ENCODE measurements at regions not wholly inside any gene's neighbourhood (a gene's known extent, or its start where the extent isn't known, plus 50 kb on each side); places are given as distances from the start of the nearest gene placed in this dataset.
"Not testable (repeated sequence)": the region's sequence is repeated elsewhere in the genome, so short reads cannot be mapped to it uniquely, and the experiment has no call there.

GRCh38 chr11:101835506-101836063 lies 79.2 kb upstream of the CEP126 start:
- DNase-seq: no peak

DNA sequence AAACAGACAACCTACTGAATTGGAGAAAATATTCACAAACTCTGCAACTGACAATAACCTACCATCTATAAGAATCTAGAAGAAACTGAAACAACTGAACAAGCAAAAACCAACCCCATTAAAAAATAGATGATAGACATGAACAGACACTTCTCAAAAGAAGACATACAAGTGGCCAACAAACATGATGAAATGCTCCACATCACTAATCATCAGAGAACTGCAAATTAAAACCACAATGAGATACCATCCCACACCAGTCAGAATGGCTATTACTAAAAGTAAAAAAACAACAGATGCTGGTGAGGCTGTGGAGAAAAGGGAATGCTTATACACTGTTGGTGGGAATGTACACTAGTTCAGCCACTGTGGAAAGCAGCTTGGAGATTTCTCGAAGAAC lies 84.3 kb upstream of the CEP126 start:
- DNase-seq: not testable (repeated sequence)

GRCh38 chr11:101825531-101825930 lies 89.3 kb upstream of the CEP126 start:
- no peak for DNase-seq

DNA sequence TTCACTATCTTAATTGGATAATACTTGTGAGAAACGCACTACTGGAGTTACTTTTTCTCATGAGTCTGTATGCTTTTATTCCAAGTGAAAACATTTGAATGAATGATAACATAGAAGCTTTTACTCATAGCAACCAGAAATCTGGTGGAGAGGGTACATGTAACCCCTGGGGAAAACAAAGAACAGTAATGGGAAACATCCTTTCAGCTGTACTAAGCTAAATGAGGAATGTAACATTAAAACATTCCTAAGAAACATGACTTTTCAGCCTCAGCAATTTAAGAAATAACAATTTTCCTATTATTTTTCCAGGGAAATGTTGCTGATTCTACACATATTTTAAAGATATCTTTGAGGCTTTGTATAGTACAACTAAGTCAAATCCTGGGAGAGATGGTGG lies 97.2 kb upstream of the CEP126 start:
- DNase-seq: no peak

GRCh38 chr11:101816613-101817012 lies 98.2 kb upstream of the CEP126 start:
- peak in 1 of 2 experiments; percentile 10 for DNase-seq

DNA sequence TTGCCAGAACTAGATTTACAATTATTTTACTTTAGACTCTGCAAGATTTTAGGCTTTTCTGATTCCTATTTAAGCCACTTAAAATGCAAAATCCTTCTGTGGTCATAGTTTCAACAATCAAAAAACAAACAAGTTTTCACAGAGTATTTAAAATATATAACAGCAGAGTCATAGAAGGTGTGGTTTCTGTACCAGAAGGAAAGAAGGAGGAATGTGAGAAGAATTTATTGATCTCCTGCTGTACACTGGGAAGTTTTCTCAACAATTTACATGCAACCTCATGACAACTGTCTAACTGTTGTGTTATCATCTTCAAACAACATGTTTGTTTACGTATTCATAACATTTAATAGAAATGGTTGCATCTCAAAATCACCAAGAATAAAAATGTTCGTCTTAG lies 102.3 kb upstream of the CEP126 start:
- DNase-seq: no peak

GRCh38 chr11:101810546-101810945 lies 104.3 kb upstream of the CEP126 start:
- DNase-seq: no peak

DNA sequence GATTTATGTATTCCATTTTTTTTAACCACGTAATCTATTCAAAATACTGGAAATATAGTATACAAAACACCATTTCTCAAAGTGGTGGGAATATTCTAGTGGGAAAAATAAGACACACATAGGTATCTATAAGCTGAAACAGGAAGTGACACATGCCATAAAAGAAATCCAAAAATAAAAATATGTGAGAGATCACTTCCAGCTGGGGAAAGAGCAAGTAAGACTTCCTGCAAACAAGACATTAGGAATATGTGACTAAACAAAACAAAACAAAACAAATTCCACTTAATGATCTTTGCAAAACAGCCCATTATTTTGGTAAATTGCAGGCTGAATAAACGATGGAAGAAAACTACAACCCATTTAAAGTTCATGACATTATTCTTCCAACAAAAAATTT lies 107.3 kb upstream of the CEP126 start:
- no peak for DNase-seq

GRCh38 chr11:101803651-101804050 lies 111.2 kb upstream of the CEP126 start:
- no peak for DNase-seq

DNA sequence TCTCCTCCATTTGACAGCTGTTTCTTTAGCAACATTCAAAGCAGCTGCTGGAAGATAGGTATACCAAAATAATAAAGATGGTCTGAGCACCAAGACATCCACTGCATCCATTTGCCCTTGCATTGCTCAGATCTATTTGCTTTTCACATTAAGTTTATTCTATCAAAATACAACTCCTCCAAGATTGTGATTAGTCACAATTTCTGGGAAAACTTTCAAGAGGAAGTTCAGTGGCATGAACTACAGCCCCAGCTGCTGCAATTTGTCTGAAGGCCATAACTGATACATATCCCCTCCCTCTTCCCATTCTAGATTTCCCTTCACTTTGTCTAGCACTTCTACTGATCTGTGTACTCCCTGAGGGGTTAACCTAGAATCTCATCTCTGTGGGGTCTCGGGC lies 117.5 kb upstream of the CEP126 start:
- DNase-seq: no peak

DNA sequence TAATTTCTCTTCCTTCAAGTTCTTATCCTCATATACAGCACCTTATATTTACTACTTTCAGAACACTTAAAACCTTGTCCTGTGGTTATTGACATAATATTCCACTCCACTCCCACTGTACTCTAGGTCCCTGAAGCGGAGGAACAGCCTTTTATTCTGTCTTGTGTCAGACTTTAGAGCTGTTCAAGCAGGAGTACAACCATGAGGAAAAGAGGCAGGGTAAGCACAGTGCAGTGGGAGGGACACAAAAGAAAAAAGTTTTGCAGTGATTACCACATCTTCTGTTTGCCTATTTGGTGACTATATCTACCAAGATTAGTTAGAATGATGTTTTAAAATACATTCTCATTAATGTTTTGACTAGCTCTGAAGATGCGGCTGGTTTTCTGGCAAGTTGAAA lies 122.0 kb upstream of the CEP126 start:
- DNase-seq: no peak

DNA sequence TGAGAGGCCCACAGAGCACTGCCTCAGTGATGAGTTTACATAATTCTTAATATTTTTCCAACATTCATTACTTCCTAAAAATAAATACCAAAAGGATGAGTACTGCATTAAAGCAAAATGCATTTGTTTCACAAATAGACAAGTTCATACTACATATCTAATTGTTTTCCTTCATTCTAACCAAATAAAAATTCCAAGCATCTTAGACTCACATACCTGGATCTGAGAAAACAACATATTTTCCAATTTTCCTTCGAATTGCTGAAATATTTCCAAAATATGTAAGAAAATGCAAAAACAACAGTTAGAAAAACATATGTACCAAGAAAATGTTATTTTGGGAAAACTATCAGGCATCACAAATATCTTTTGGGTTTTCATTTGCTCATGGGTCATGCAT lies 127.9 kb upstream of the CEP126 start:
- DNase-seq: no peak

- DNase-seq: no peak
Observed at GRCh38 chr11:101786421-101786820, 128.4 kb upstream of the CEP126 start.

- DNase-seq: not testable (repeated sequence)
Observed at GRCh38 chr11:101779167-101779566, 135.6 kb upstream of the CEP126 start.

DNA sequence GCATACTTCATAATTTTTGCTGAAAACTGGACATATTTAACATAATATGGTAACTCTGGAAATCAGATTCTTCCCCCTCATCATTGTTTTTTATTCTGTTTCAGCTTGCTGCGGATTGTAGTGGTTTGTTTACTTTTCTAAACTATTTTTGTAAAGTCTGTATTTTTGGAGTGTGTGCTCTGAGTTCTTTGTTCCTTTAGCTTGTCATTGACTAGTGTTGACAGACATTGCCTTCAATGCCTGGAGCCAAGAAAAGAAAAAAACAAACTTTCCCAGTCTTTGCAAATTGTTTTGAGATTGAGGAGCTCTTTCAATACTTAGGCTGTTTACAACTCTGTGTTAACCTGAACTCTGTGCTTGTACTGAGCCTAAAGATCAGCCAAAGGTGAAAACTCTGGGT lies 137.3 kb upstream of the CEP126 start:
- DNase-seq: no peak

- no peak for DNase-seq
Observed at GRCh38 chr11:101775033-101775432, 139.8 kb upstream of the CEP126 start.

DNA sequence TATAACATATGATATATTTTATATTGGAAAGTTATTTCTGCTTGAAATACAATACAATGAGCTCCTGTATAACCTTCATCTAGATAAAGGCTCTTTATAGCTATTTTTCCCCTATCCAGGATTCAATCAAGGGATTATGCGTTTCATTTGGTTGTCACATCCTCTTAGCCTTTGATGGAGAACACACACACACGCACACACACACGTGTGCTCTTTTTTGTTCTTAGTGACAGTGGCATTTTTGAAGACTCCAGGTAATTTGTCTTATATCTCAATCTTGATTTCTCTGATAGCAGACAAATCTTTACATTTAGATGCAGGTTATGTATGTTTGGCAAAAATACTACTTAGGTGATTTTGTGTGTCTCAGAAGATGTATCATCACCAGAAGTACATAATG lies 144.2 kb upstream of the CEP126 start:
- DNase-seq: no peak

DNA sequence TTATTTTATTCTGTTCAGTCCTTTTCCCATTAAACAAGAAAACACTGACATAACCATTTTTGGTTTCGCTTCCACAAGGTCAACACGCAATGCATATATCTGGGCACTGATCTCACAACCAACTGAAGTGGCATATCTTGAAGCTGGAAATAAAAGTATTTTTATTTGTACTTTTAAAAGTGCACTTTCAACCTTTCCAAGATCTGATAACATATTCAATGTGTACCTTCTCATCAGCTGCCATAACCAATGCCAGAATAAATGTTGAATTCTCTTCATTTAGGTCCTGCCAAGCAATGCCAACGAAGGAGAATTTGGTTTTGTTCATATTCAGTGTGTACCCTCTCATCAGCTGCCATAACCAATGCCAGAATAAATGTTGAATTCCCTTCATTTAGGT lies 148.9 kb upstream of the CEP126 start:
- DNase-seq: no peak

GRCh38 chr11:101759771-101760450 lies 154.9 kb upstream of the CEP126 start:
- DNase-seq: no peak

DNA sequence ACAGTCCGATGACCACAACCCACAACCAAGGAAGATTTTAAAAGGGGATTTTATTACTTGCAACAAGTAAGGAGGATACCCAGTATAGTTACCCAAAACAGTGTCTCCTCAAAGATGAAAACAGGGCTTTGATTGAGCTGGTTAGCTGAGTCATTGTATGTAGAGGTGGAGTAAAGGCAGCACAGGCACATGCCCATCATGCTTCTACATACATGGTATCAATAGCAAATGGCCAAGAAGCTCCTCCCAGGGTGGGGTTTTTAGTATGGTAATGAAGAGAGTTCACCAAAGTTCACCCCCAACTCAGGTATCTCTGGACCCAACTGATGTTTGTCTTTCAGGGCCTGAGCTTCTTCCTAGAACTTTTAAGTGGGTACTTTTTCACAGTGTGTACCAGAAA lies 157.1 kb upstream of the CEP126 start:
- no peak for DNase-seq

DNA sequence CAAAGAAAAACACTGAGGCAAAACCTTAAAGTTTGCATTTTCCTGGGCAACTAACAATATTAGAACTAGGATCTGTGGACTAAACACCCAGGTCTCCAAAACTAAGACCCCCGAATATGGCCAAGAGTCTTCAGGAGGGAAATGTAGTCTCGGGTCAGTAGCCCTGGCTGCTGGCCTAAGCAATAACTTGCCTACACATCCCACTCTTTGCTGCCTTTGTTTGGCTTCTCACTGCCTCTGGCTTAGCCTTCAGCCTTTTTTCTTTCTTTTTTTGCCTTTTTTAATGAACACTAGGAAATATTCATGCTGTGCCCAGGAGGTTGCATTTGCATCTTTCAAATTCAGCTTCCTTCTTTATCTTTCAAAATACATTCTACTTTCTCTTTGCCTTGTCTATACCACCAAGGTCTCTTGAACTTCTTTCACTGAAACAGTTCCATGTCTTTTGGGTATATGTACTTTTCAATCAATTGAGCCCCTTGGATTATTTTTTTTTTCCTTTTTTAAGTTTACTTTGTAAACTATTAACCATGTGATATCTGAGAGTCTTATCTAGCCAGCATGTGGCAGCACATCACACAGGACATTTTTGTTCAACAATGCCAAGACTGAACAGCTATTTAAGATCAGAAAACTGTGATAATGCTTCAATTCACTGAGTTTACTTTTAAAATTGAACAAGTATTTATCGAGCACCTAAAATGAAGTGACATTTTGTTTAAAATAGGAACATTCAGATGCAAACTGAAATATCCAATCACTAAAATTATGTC lies 165.0 kb upstream of the TRPC6 start:
- peak; percentile 17 to 35 for DNase-seq

GRCh38 chr11:101745756-101746155 lies 161.9 kb upstream of the TRPC6 start:
- no peak for DNase-seq

DNA sequence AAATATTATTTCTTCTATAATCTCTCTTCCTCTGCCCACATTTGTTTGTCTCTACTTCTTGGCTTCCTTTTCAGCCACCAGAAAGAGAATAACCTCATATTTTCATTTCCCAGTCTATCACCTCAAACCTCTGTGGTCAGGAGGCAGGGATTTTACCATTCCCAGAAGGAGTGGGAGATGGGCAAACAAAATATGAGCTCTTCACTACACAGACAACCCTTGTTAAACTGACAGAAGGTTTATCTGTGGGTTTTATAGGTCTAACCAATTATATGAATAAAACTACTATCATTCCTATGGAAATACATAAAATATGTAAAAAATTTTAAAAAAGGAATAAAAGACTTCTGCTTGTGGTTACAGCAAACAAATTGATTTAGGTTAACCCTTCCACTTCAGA lies 160.0 kb upstream of the TRPC6 start:
- no peak for DNase-seq

- peak in 1 of 2 experiments; percentile 70 for DNase-seq
Observed at GRCh38 chr11:101741479-101742175, 157.8 kb upstream of the TRPC6 start.
